ENCODE measurements at regions not wholly inside any gene's neighbourhood (a gene's known extent, or its start where the extent isn't known, plus 50 kb on each side); places are given as distances from the start of the nearest gene placed in this dataset.
"Not testable (repeated sequence)": the region's sequence is repeated elsewhere in the genome, so short reads cannot be mapped to it uniquely, and the experiment has no call there.

DNA sequence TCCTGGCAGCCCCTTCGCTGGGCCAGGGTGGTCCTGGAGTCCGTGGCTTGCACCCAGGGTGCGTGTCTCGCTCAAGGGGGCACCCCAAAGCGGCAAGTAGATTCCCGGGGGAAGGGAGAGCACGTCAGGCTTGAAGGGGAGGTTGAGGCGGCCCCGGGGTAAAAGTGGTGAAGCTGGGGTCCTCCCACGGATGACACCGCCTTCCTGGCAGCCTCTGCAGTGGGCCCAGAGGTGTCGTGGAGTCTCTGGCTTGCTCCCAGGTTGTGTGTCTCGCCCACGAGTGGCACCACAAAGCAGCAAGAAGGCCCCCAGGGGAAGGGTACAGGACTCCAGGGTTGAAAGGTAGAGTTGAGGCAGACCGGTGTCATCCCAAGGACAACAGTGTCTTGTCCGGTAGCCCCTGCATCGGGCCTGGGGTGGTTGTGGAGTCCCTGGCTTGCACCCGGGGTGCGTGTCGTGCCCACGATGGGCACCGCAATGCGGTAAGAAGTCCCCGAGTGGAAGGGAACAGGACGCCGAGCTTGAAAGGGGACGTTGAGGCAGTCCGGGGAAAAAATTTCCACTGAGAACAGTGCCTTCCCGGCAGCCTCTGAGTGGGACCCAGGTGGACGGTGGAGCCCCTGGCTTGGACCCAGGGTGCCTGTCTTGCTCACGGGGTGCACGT lies 158.0 kb upstream of the ALG10B start:
- no peak for DNase-seq (ENCODE audit: low read depth in 2 of 2)

DNA sequence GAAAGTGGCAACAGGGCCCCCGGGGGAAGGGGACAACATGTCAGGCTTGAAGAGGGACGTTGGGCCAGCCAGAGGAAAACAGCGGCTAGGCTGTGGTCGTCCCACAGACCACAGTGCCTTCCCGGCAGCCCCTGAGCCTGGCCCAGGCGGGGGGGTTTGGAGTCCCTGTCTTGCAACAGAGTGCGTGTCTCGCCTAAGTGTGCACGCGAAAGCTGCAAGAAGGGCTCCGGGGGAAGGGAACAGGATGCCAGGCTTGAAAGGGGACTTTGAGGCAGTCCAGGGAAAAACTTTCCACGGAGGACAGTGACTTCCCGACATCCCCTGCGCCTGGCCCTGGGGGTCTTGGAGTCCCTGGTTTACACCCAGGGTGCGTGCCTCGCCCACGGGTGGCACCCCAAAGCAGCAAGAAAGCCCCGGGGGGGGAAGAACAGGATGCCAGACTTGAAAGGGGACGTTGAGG lies 157.5 kb upstream of the ALG10B start:
- no peak for DNase-seq (ENCODE audit: low read depth in 2 of 2)

DNA sequence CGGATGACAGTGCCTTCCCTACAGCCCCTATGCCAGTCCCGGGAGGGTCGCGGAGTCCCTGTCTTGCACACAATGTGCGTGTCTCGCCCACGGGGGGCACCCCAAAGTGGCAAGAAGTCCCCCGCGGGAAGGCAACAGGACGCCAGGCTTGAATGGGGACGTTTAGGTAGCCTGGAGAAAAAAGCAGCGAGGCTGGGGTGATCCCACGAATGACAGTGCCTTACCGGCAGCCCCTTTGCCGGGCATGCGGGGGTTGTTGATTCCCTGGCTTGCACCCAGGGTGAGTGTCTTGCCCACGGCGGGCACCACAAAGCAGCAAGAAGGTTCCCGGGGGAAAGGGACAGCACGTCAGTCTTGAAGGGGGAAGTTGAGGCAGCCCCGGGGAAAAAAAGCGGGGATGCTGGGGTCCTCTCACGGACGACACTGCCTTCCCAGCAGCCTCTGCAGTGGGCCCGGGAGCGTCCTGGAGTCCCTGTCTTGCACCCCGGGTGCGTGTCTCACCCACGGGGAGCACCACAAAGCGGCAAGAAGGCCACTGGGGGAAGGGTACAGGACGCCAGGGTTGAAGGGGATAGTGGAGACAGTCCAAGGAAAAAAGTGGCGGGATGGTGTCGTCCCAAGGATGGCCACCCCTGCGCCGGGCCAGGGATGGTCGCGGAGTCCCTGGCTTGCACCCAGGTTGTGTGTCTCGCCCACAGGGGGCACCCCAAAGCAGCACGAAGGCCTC lies 156.8 kb upstream of the ALG10B start:
- DNase-seq (ENCODE audit: low read depth in 2 of 2) = no peak

DNA sequence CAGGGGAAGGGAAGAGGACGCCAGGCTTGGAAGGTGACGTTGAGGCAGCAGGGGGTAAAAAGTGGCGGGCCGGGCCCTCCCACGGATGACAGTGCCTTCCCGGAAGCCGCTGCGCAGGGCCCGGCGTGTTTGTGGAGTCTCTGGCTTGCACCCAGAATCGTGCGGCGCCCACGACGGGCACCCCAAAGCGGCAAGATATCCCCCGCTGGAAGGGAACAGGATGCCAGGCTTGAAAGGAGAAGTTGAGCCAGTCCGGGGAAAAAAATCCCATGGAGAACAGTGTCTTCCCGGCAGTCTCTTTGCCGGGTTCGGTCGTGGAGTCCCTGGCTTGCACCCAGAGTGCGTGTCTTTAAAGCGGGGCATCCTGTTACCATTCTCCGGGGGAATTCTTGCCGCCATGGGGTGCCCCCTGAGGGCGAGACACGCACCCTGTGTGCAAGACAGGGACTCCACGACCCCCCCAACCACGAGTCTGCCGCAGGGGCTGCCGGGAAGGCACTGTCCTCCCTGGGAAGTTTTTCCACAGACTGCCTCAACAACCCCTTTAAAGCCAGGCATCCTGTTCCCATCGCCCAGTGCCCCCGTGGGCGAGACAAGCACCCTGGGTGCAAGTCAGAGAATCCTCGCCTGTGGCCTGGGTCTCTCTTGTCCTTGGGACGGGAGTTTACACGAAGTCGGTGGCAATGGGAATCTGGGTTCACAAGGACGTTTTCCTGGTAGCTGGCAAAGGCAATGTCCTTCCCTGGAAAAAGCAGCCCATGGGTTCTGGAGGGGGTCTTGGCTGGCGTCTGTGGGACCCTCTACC lies 156.1 kb upstream of the ALG10B start:
- no peak for DNase-seq (ENCODE audit: low read depth in 2 of 2)

DNA sequence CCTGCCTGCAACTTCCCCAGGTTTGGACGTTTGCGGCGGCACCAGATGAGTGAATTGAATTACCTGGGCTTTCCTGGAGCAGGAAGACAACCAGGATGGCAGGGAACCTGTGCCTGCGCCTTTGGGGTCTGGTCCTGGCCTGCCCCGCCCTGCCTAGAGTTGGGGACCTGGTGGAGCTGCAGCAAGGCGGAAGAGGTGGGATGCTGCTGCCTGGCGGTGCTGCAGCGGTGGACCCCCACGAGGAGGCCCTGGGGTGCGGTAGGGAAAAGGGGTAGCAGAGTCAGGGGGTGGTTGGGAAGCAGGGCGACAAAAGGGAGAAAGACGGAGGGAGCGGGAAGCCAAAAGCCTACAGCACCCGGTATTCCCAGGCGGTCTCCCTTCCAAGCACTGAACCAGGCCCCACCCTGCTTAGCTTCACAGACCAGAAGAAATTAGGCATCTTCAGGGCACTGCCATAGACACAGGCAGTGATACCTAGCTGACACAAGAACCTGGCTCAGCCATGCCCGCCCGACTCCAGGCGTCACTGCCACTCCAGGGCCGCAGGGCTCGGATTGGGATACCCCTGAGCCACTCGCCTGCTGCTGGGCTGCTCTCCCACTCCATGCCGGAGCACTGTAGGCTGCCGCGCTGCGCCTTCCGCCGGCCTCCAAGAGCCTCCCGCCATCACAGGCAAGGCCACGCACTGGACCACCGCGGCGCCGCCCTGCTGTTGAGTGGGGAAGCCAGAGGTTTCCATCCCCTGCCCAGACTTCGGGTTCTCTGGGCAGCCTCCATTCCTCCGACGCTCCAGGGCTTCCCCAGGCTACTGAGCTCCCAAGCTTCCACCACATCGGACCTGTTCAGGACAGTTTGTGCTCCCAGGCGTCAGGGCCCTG lies 155.2 kb upstream of the ALG10B start:
- DNase-seq (ENCODE audit: low read depth in 2 of 2) = no peak

DNA sequence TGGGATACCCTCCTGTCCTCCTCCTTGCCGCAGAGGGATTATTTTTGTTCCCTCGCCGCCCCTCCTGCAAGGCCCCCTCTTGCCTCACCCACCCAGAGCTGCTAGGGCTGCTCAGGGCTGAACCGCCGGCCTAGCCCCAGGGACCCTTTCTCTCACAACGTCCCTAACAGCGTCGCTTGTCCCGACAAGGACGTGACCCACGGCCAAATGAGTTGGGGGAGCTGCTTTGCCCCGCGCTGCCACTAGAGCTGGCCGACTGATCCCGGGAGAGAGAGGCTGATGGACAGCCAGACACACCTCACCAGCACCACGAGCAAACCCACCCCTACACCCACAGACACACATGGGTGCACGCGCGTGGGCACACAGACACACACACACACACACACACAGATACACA lies 154.6 kb upstream of the ALG10B start:
- DNase-seq (ENCODE audit: low read depth in 2 of 2) = no peak

DNA sequence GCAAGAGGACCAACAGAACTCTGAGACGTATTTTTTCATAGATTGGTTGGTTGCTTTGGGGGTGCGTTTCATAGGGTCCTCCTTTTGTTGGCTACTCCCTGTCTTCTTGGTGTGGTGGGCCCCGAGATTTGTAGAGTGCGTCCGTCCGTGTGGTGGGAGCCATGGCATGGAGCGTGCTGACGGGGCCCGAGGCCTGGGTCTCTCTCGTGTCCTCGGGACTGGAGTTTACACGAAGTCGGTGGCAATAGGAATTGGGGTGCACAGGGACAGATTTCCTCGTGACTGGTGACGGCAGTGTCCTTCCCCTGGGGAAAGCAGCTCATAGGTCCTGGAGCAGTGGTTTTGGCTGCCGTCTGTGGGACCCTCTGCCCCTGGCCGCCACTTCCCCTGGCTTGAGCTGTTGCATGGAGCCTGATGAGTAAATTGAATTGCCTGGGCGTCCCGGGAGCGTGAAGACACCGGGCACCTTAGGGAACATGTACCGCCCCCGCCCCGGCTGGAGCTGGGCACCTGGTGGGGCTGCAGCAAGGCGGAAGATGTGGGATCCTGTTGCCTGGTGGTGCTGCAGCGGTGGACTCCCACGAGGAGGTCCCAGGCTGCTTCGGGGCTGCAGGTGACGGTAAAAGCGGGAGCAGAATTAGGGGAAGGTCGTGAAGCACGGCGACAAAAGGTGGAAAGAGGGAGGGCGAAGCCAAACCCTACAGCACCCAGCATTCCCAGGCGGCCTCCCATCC lies 153.7 kb upstream of the ALG10B start:
- DNase-seq (ENCODE audit: low read depth in 2 of 2) = no peak

DNA sequence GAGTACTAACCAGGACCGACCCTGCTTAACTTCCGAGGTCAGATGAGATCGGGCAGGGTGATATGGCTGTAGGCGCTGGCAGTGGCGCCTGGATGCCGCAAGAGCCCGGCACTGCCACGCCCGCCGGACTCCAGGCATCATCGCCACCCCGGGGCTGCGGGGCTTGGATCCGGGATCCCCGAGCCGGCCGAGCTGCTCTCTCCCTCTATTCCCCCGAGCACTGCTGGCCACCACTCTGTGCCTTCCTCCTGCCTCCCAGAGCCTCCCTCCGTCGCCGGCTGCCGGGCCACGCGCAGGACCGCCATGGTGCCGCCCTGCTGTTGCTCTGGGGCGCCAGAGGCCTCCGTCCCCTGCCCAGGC lies 153.2 kb upstream of the ALG10B start:
- no peak for DNase-seq (ENCODE audit: low read depth in 2 of 2)

DNA sequence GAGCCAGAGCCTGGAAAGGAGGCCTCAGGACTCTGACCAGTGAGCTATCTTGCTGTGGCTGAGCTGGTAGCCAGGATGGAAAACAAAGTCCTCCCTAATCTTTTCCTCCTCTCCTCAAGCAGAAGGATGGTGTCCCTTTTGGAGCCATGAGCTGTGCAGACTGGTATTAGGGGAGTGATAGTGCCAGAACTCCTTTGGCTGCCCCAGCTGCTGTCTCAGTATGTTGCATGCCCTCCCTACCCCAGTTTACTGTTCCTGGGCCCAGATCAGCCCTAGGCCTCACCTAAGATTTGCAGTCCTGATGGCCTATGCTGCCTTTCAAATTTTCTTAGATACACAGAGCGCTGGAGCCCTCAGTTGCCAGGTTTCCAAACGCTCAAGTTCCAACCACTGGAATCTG lies 150.3 kb upstream of the ALG10B start:
- no peak for DNase-seq (ENCODE audit: low read depth in 2 of 2)

DNA sequence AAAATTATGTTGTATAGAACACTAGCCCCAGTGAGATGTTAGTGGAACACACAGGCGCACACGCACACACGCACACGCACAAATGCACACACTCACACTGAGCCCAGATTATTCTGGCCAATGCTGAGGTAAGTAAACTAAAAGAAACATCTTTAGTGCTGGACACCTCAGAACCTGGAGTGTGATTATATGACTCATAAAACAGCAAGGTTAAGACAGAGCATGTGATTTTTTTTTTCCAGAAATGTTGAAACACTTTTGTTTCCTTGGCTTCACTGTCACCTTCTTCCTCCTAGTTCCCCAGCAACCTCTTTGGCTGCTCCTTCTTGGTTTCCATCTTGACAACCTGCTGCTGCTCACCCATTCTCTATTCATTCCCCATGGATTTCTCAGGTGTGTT lies 141.0 kb upstream of the ALG10B start:
- DNase-seq (ENCODE audit: low read depth in 2 of 2) = no peak

DNA sequence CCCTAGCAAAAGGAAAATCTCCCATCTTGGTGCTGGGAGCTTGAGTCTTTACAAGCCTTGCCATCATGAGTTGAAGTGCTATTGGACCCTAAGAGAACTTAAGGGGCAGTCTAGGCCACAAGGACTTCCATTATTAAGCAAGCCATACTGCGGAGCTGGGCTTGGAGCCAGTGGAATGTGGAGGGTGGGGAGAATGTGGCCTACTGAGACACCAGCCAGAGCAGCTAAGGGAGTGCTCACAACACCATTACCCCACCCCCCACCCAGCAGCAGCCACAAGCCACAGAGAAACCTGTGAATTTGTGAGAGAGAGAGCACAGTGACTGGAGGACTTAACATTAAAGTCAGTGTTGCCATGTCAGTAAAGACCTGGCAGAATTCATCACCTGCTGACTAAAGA lies 133.0 kb upstream of the ALG10B start:
- not testable (repeated sequence) for DNase-seq (ENCODE audit: low read depth in 2 of 2)

DNA sequence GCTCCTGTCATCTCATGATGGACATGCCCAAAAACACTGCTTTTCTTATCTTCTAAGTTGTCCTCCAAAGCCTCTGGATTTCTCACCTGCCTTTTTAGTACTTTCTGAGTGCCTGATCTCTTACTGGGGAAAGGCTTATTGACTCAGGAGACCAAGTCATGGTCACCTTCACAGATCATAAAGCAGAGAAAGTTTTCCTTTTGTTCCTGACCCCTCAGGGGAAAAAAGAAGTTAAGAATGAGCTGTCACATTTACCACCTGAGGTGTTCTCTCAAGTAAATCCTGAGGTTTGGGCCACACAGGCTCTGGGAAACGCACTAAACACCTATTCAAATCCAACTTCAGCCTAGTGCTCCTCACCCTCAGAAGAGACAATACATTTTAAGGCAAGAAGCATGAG lies 119.3 kb upstream of the ALG10B start:
- DNase-seq (ENCODE audit: low read depth in 2 of 2) = not testable (repeated sequence)

DNA sequence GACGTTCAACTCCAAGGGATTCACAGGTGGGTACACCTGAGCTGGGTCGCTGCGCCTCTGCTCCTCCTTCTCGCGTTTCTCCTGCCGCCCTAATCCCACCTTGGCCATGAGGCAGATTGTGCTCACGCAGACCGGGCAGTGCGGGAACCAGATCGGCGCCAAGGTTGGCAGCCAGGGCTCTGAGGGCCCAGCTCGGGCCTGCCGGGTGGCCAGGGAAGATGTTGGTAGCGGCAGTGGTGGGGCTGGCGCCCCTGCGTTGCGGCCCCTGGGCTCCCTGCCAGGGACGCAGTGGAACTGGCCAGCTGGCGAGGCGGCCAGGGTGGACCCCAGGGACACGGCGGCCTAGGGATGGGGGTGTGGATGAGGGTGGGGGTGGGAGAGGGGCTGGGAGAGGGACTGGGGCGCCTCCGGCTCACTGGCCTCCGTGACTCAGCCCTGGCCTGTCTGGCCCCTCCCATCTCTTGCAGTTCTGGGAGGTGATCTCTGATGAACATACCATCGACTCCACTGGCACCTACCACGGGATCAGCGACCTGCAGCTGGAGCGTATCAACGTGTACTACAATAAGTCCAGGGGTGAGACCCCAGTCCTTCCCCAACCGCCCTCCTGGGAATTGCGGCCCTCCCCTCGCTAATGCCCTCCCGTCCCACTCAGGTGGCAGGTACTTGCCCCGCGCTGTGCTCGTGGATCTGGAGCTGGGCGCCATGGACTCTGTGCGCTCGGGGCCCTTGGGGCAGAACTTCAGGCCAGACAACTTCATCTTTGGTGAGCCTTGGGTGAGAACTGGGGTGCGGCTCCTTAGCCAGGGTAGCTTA lies 114.9 kb upstream of the ALG10B start:
- DNase-seq (ENCODE audit: low read depth in 2 of 2) = no peak

DNA sequence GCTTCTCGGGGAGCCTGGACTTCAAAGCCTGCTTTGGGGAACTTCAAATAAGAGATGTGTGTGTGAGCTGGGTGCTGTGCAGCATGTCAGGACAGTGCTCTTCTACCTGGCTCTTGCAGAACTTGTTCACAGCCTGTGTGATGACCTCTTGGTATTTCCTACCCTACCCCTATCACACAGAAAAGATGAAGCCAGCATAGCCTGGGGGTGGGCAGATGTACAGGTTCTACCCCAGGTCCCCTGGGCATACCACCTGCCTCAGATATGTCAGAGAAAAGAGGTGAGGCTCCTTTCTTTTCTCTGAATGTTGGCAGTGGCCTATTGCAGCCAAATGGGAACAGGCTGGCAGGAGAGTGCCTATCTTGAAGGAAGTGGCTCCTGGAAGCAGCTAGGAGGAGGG lies 111.7 kb upstream of the ALG10B start:
- DNase-seq (ENCODE audit: low read depth in 2 of 2) = no peak

DNA sequence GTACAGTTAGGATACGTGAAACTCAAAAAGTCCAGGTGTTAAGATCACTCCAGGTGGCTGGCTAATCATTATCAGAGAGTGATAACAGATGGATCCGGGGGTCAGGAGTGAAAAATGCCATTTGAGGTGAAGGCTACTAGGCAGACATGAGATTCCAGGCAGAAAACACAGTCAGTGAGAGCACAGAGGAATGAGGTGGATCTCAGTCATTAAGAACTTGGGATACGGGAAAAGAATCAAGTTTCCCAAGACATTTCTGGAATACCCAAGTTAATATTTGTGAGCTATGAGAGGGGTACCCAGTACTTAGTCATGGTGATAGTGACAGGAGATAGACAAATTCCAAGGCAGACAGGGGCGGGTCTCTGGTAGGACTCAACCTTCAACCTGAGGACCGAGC lies 94.6 kb upstream of the ALG10B start:
- DNase-seq (ENCODE audit: low read depth in 2 of 2) = no peak

DNA sequence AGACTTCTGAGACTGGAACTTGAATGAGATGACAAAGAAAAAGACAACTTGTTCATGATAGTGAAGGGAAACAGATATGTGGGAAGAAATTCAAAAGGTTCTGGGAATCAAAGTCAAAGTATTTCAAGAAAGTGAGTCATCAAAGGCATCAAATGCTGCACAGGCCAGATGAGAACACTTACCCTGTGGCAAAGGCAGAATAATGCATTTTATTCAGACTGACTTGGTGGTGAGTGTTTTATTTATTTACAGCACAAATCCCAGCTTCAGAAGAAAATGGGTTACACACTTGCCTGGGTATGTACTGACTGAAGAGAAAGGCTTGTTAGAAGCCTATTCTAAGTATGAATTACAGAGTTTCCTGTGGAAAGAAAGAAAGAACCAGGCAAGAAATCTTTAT lies 78.2 kb upstream of the ALG10B start:
- not testable (repeated sequence) for DNase-seq (ENCODE audit: low read depth in 2 of 2)

DNA sequence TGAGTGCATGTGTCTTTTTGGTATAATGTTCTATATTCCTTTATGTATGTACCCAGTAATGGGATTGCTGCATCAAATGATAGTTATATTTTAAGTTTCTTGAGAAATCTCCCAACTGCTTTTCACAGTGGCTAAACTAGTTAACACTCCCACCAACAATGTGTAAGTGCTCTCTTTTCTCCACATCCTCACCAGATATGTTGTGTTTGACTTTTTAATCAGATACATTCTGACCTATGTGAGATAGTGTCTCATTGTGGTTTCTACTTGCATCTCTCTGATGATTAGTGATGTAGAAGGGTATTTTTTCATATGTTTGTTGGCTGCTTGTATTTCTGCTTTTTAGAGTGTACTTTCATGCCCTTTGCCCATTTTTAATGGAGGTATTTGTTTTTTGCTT lies 62.8 kb upstream of the ALG10B start:
- no peak for DNase-seq (ENCODE audit: low read depth in 2 of 2)

DNA sequence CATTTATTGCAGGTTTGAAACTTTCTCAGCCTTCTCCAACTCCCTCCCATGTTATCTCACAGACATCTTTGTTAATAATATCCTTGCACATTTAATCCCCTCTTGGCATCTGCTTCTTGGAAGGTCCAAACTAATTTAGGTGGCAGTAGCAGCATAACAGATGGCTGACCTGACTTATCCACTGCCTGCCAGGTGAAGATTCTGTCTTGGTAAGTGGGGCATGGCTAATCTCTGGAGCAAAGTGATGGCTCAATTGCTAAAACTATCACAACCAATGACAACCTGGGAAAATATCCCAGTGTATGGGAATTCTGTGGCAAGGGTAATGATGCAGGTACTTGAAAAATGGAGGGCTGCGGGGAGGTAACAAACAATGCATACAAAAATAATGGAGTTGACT lies 58.2 kb upstream of the ALG10B start:
- DNase-seq (ENCODE audit: low read depth in 2 of 2) = no peak

All from lung microvascular endothelial cell (primary cell).